Smooth muscle cell (in vitro differentiated cells): ENCODE measurements at regions not wholly inside any gene's neighbourhood (a gene's known extent, or its start where the extent isn't known, plus 50 kb on each side); places are given as distances from the start of the nearest gene placed in this dataset.

Source experiments
- DNase-seq: peaks from one replicate; lab custom pipeline; 2025; ENCODE audit not compliant: unreplicated experiment; lab: John Stamatoyannopoulos, UW
- H2AFZ ChIP-seq: fragments of 200-600 bp; sonication (generic); 2 replicates; pipeline ENCODE4 v1.6.0; 2016; ENCODE audit warnings: antibody characterized with exemption, low read depth, mild to moderate bottlenecking
- H3F3A ChIP-seq: fragments of 200-600 bp; sonication (generic); 2 replicates; pipeline ENCODE4 v1.6.0; 2017; ENCODE audit warnings: antibody characterized with exemption, low read depth
- H3K27ac ChIP-seq: fragments of 200-600 bp; sonication (generic); 2 replicates; pipeline ENCODE4 v1.5.1; 2016; ENCODE audit warnings: low read depth, mild to moderate bottlenecking
- H3K27me3 ChIP-seq: fragments of 200-600 bp; sonication (generic); 2 replicates; pipeline ENCODE4 v1.6.1; 2016; ENCODE audit warnings: low read depth, mild to moderate bottlenecking
- H3K36me3 ChIP-seq: fragments of 200-600 bp; sonication (generic); 2 replicates; pipeline ENCODE4 v1.5.1; 2016; ENCODE audit warnings: low read depth
- H3K4me1 ChIP-seq: fragments of 200-600 bp; sonication (generic); 2 replicates; pipeline ENCODE4 v1.5.1; 2016; ENCODE audit warnings: low read depth
- H3K4me2 ChIP-seq: fragments of 200-600 bp; sonication (generic); 2 replicates; pipeline ENCODE4 v1.6.0; 2016; ENCODE audit warnings: mild to moderate bottlenecking
- H3K4me3 ChIP-seq: fragments of 200-600 bp; sonication (generic); 2 replicates; pipeline ENCODE4 v1.5.1; 2016; ENCODE audit warnings: mild to moderate bottlenecking
- H3K79me2 ChIP-seq: fragments of 200-600 bp; sonication (generic); 2 replicates; pipeline ENCODE4 v1.6.0; 2016; ENCODE audit warnings: low read depth, mild to moderate bottlenecking
- H3K9ac ChIP-seq: fragments of 200-600 bp; sonication (generic); 2 replicates; pipeline ENCODE4 v1.6.0; 2016; ENCODE audit warnings: low read depth
- H3K9me3 ChIP-seq: fragments of 200-600 bp; sonication (generic); replicated peaks from 2 replicates; pipeline ENCODE4 v1.5.1; 2016; ENCODE audit warnings: low read depth
- H4K20me1 ChIP-seq: fragments of 200-600 bp; sonication (generic); 2 replicates; pipeline ENCODE4 v1.6.0; 2016; ENCODE audit warnings: low read depth
- CTCF ChIP-seq: fragments of 200-600 bp; sonication (generic); IDR thresholded peaks from 2 replicates; pipeline ENCODE4 v1.5.1; 2017; ENCODE audit warnings: borderline replicate concordance, mild to moderate bottlenecking, antibody characterized with exemption; ENCODE audit not compliant: insufficient read depth, poor library complexity, severe bottlenecking
- WGBS: methylation state at CpG from one replicate; pipeline ENCODE4 v1.1.7; 2016; ENCODE audit warnings: low lambda C conversion rate; 5-methylcytosine and 5-hydroxymethylcytosine counted together

GRCh38 chr1:221059506-221059905, 180.3 kb downstream of the HLX start:
- no peak overlapping the region for H3K4me3 ChIP-seq
- H4K20me1 ChIP-seq, result no peaks in the 10 kb centered on the region
- no peak overlapping the region for H3K27ac ChIP-seq
- no peaks in the 10 kb centered on the region for H3K9me3 ChIP-seq
- no peaks in the 10 kb centered on the region for H3K27me3 ChIP-seq
- no peak overlapping the region for H3K9ac ChIP-seq
- no peaks in the 10 kb centered on the region for H3K79me2 ChIP-seq
- no peak overlapping the region for H2AFZ ChIP-seq
- H3K4me1 ChIP-seq, result no peaks in the 10 kb centered on the region
- WGBS, result 97% methylated on average over 1 of the region's 1 CpG
- no peak for DNase-seq
- H3K4me2 ChIP-seq, result no peak overlapping the region
- TF ChIP-seq CTCF, result no peak
- no peaks in the 10 kb centered on the region for H3F3A ChIP-seq
- no peaks in the 10 kb centered on the region for H3K36me3 ChIP-seq

GRCh38 chr1:221063651-221064050, 184.4 kb downstream of the HLX start:
- no peak overlapping the region for H3K4me3 ChIP-seq
- H3K9me3 ChIP-seq, result no peaks in the 10 kb centered on the region
- no peak overlapping the region for H2AFZ ChIP-seq
- H3K79me2 ChIP-seq, result no peaks in the 10 kb centered on the region
- no peak overlapping the region for H3K4me2 ChIP-seq
- H3F3A ChIP-seq, result no peaks in the 10 kb centered on the region
- no peaks in the 10 kb centered on the region for H3K4me1 ChIP-seq
- no peaks in the 10 kb centered on the region for H3K36me3 ChIP-seq
- no peaks in the 10 kb centered on the region for H4K20me1 ChIP-seq
- TF ChIP-seq CTCF, result no peak
- H3K27me3 ChIP-seq, result no peaks in the 10 kb centered on the region
- no peak overlapping the region for H3K9ac ChIP-seq
- DNase-seq, result no peak
- no peak overlapping the region for H3K27ac ChIP-seq

GRCh38 chr1:221066351-221067001, 187.2 kb downstream of the HLX start:
- H2AFZ ChIP-seq, result no peak overlapping the region
- no peak overlapping the region for H3K27ac ChIP-seq
- no peaks in the 10 kb centered on the region for H3K36me3 ChIP-seq
- H3K4me3 ChIP-seq, result no peak overlapping the region
- H3F3A ChIP-seq, result no peaks in the 10 kb centered on the region
- DNase-seq, result no peak
- 86% methylated on average over 5 of the region's 5 CpGs for WGBS
- H3K4me1 ChIP-seq, result no peaks in the 10 kb centered on the region
- H3K4me2 ChIP-seq, result no peak overlapping the region
- no peak overlapping the region for H3K9ac ChIP-seq
- no peaks in the 10 kb centered on the region for H4K20me1 ChIP-seq
- TF ChIP-seq CTCF, result no peak
- no peaks in the 10 kb centered on the region for H3K79me2 ChIP-seq
- no peaks in the 10 kb centered on the region for H3K27me3 ChIP-seq
- no peaks in the 10 kb centered on the region for H3K9me3 ChIP-seq

DNA sequence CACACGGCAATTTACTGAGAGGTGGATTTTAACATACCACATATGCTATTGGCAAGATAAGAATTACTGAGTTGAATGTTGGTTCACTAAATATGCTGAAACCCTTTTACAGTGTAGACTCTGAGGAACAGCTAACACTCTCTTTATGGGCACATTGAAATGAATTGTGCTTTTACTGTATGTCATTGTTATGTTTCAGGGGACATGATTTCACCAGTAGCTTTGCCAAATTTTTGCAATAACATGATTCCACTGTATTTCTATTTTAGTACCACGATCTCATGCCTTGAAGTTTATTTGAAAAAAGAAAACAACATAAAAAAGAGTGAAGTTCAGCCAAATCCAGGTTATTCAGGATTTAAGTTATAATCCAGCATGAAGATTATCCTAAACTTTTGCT, 188.5 kb downstream of the HLX start:
- Histone ChIP-seq H3K9ac (no peak overlapping the region), H3K27ac (no peak overlapping the region), H3K27me3 (no peaks in the 10 kb centered on the region), H3K4me1 (no peaks in the 10 kb centered on the region), H3K36me3 (no peaks in the 10 kb centered on the region), H2AFZ (no peak overlapping the region), H3F3A (no peaks in the 10 kb centered on the region), H4K20me1 (no peaks in the 10 kb centered on the region), H3K79me2 (no peaks in the 10 kb centered on the region), H3K4me3 (no peak overlapping the region), H3K4me2 (no peak overlapping the region), H3K9me3 (no peaks in the 10 kb centered on the region)
- WGBS, result 80% methylated on average over 2 of the region's 2 CpGs
- DNase-seq, result no peak
- TF ChIP-seq CTCF, result no peak
